Loucy (cell line): ENCODE measurements at regions not wholly inside any gene's neighbourhood (a gene's known extent, or its start where the extent isn't known, plus 50 kb on each side); places are given as distances from the start of the nearest gene placed in this dataset.

Source experiments
- CTCF ChIP-seq: fragments of 200-600 bp; sonication (generic); conservative IDR thresholded peaks from 2 replicates; pipeline ENCODE4 v1.5.1; 2014; ENCODE audit warnings: mild to moderate bottlenecking, antibody characterized with exemption, low read length
- EZH2phosphoT487 ChIP-seq: fragments of 200-600 bp; IDR thresholded peaks from 2 replicates; pipeline ENCODE4 v1.6.1; 2018; ENCODE audit warnings: antibody characterized with exemption, mild to moderate bottlenecking, moderate library complexity, borderline replicate concordance

DNA sequence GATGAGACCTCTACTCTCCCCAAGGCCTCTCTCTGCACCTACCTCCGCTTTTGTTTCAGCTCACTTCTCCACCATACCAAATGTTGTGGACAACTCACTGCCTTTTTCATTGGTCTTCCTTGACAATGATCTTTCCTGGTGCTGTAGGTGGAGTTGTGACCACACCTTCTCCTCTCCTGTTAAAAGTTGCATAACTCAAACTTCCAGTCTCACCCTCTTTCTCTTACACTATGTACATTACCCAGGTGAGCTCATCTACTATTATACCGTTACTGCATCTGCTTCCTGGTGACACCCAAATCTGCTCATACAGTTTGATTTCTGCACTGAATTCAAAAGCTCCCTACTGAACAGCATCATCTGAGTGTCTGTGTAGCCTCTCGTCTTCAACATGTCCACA lies 542.8 kb downstream of the GALC start:
- no peak for TF ChIP-seq CTCF
- TF ChIP-seq EZH2phosphoT487: no peak
